HG03521 (cell line): ENCODE measurements at regions not wholly inside any gene's neighbourhood (a gene's known extent, or its start where the extent isn't known, plus 50 kb on each side); places are given as distances from the start of the nearest gene placed in this dataset.

Source experiments
- ATAC-seq: cut with Tn5 transposase; IDR thresholded peaks from one replicate; pipeline ENCODE4 v1.9.1; 2021; ENCODE audit warnings: mild to moderate bottlenecking, moderate library complexity; ENCODE audit not compliant: unreplicated experiment

GRCh38 chr2:207474863-207475485 is 54.8 kb upstream of the CREB1 start:
- ATAC-seq: no peak

GRCh38 chr2:207475546-207475945 is 54.2 kb upstream of the CREB1 start:
- ATAC-seq: no peak

GRCh38 chr2:207477896-207478295 is 51.9 kb upstream of the CREB1 start:
- no peak for ATAC-seq

- no peak for ATAC-seq
Observed at GRCh38 chr2:207478572-207478971, 51.2 kb upstream of the CREB1 start.

GRCh38 chr2:207479198-207479785 is 50.5 kb upstream of the CREB1 start:
- ATAC-seq: no peak
